ENCODE measurements at regions not wholly inside any gene's neighbourhood (a gene's known extent, or its start where the extent isn't known, plus 50 kb on each side); places are given as distances from the start of the nearest gene placed in this dataset.

- no peak for TF ChIP-seq CTCF (IDR thresholded peaks at IDR 0.05)
These were observed 68.1 kb upstream of the PHYHIPL start for GRCh38 chr10:59108296-59108870.

GRCh38 chr10:59108886-59109288 lies 67.6 kb upstream of the PHYHIPL start:
- no peak for TF ChIP-seq CTCF (IDR thresholded peaks at IDR 0.05)

- TF ChIP-seq CTCF (IDR thresholded peaks at IDR 0.05), result no peak
These were observed 66.6 kb upstream of the PHYHIPL start for GRCh38 chr10:59109826-59110225.

- no peak for TF ChIP-seq CTCF (IDR thresholded peaks at IDR 0.05)
These were observed 52.3 kb upstream of the PHYHIPL start for GRCh38 chr10:59124187-59124586.

- no peak for TF ChIP-seq CTCF (IDR thresholded peaks at IDR 0.05)
These were observed 50.8 kb upstream of the PHYHIPL start for GRCh38 chr10:59125666-59126065.

- no peak for TF ChIP-seq CTCF (IDR thresholded peaks at IDR 0.05)
These were observed 50.2 kb upstream of the PHYHIPL start for GRCh38 chr10:59126261-59126660.
